HEK293 (cell line): ENCODE measurements at regions not wholly inside any gene's neighbourhood (a gene's known extent, or its start where the extent isn't known, plus 50 kb on each side); places are given as distances from the start of the nearest gene placed in this dataset.

Experiments
- CTCF ChIA-PET: fragments of 350-600 bp; formaldehyde crosslinking; extraction: SDS; loops from one replicate; lab custom pipeline; 2021; ENCODE audit warnings: antibody characterized with exemption; lab: Yijun Ruan, JAX
- POLR2A ChIA-PET: fragments of 300-600 bp; formaldehyde crosslinking; extraction: SDS; loops from one replicate; lab custom pipeline; 2020; ENCODE audit warnings: antibody characterized with exemption, inconsistent platforms; lab: Yijun Ruan, JAX
- H3K27ac ChIP-seq: fragments of 200-500 bp; sonication (Bioruptor generic); 2 replicates; pipeline ENCODE4 v1.5.1; 2014; ENCODE audit warnings: low read depth, low read length, control low read depth, inconsistent platforms; ENCODE audit errors: extremely low read depth
- H3K36me3 ChIP-seq, 2 experiments: fragments of 200-500 bp in 1 of 2; sonication (Bioruptor generic) in 1 of 2; 1 replicate in 1 of 2; 2 replicates in 1 of 2; pipeline ENCODE4 v1.5.1; 2014 to 2017; ENCODE audit warnings: inconsistent platforms in 2 of 2, low read length in 2 of 2; ENCODE audit not compliant: control insufficient read depth in 2 of 2, insufficient read depth in 1 of 2
- H3K4me1 ChIP-seq: fragments of 200-500 bp; sonication (Bioruptor generic); 2 replicates; pipeline ENCODE4 v1.5.1; 2014; ENCODE audit warnings: mild to moderate bottlenecking, low read length, inconsistent platforms; ENCODE audit not compliant: control insufficient read depth, insufficient read depth
- H3K4me3 ChIP-seq: 2 replicates; pipeline ENCODE4 v1.5.1; 2011; ENCODE audit warnings: low read depth, mild to moderate bottlenecking, control low read depth, low read length, moderate library complexity
- H3K9me3 ChIP-seq: fragments of 200-500 bp; sonication (Bioruptor generic); 2 replicates; pipeline ENCODE4 v1.5.1; 2014; ENCODE audit warnings: low read depth, low read length, inconsistent platforms; ENCODE audit not compliant: control insufficient read depth, insufficient read depth
- GLIS2 ChIP-seq: fragments of 450-650 bp; formaldehyde crosslinking; IDR thresholded peaks from 2 replicates; pipeline ENCODE4 v1.5.1; 2016; ENCODE audit warnings: missing biosample characterization, missing genetic modification characterization
- PBX3 ChIP-seq: sonication (generic); formaldehyde crosslinking; IDR thresholded peaks from 2 replicates; pipeline ENCODE4 v1.8.1; 2022; ENCODE audit warnings: mild to moderate bottlenecking, moderate library complexity, missing genetic modification reagents
- PRDM10 ChIP-seq: fragments of 450-650 bp; formaldehyde crosslinking; IDR thresholded peaks from 2 replicates; pipeline ENCODE4 v1.5.1; 2016; ENCODE audit warnings: missing biosample characterization, missing genetic modification characterization
- SETDB1 ChIP-seq: IDR thresholded peaks from one replicate; pipeline ENCODE4 v1.6.1; 2017; ENCODE audit warnings: mild to moderate bottlenecking, low read length, moderate library complexity, mixed read lengths; ENCODE audit not compliant: insufficient read length
- ZBTB1 ChIP-seq: fragments of 450-650 bp; formaldehyde crosslinking; IDR thresholded peaks from 2 replicates; pipeline ENCODE4 v1.5.1; 2016; ENCODE audit warnings: missing biosample characterization, missing genetic modification characterization
- ZBTB20 ChIP-seq: fragments of 450-650 bp; formaldehyde crosslinking; IDR thresholded peaks from 2 replicates; pipeline ENCODE4 v1.5.1; 2016; ENCODE audit warnings: missing biosample characterization, missing genetic modification characterization
- ZBTB21 ChIP-seq: fragments of 450-650 bp; formaldehyde crosslinking; IDR thresholded peaks from 2 replicates; pipeline ENCODE4 v1.5.1; 2017; ENCODE audit warnings: missing biosample characterization, missing genetic modification characterization
- ZBTB8A ChIP-seq: fragments of 450-650 bp; formaldehyde crosslinking; IDR thresholded peaks from 2 replicates; pipeline ENCODE4 v1.5.1; 2016; ENCODE audit warnings: missing biosample characterization, missing genetic modification characterization
- ZFHX2 ChIP-seq: fragments of 450-650 bp; formaldehyde crosslinking; conservative IDR thresholded peaks from 2 replicates; pipeline ENCODE4 v1.5.1; 2016; ENCODE audit warnings: missing biosample characterization, missing genetic modification characterization
- ZNF157 ChIP-seq: fragments of 450-650 bp; formaldehyde crosslinking; IDR thresholded peaks from 2 replicates; pipeline ENCODE4 v1.5.1; 2016; ENCODE audit warnings: missing biosample characterization, missing genetic modification characterization
- ZNF239 ChIP-seq: fragments of 450-650 bp; formaldehyde crosslinking; IDR thresholded peaks from 2 replicates; pipeline ENCODE4 v1.5.1; 2016; ENCODE audit warnings: missing biosample characterization, missing genetic modification characterization
- ZNF274 ChIP-seq, 2 experiments: fragments of 200-500 bp in 1 of 2; fragments of 450-650 bp in 1 of 2; sonication (Bioruptor generic) in 1 of 2; formaldehyde crosslinking in 1 of 2; IDR thresholded peaks; 2 replicates each; pipeline versions ENCODE4 v1.5.1 to v1.6.1; 2014 to 2016; ENCODE audit warnings: borderline replicate concordance in 1 of 2, inconsistent platforms in 1 of 2, low read length in 1 of 2, missing biosample characterization in 1 of 2, missing genetic modification characterization in 1 of 2
- ZNF280D ChIP-seq: fragments of 450-650 bp; formaldehyde crosslinking; IDR thresholded peaks from 2 replicates; pipeline ENCODE4 v1.5.1; 2016; ENCODE audit warnings: missing biosample characterization, missing genetic modification characterization
- ZNF292 ChIP-seq: fragments of 450-650 bp; formaldehyde crosslinking; IDR thresholded peaks from 2 replicates; pipeline ENCODE4 v1.5.1; 2016; ENCODE audit warnings: low read depth, missing biosample characterization, missing genetic modification characterization, borderline replicate concordance
- ZNF518A ChIP-seq: fragments of 450-650 bp; formaldehyde crosslinking; conservative IDR thresholded peaks from 2 replicates; pipeline ENCODE4 v1.5.1; 2016; ENCODE audit warnings: low read depth, missing biosample characterization, missing genetic modification characterization
- ZNF629 ChIP-seq: fragments of 450-650 bp; formaldehyde crosslinking; IDR thresholded peaks from 2 replicates; pipeline ENCODE4 v1.5.1; 2017; ENCODE audit warnings: missing biosample characterization, missing genetic modification characterization
- ZNF707 ChIP-seq: fragments of 450-650 bp; formaldehyde crosslinking; IDR thresholded peaks from 2 replicates; pipeline ENCODE4 v1.5.1; 2016; ENCODE audit warnings: missing biosample characterization, missing genetic modification characterization
- ZNF777 ChIP-seq: fragments of 450-650 bp; formaldehyde crosslinking; IDR thresholded peaks from 2 replicates; pipeline ENCODE4 v1.5.1; 2017; ENCODE audit warnings: missing biosample characterization, missing genetic modification characterization, borderline replicate concordance
- ZNF785 ChIP-seq: fragments of 450-650 bp; formaldehyde crosslinking; IDR thresholded peaks from 2 replicates; pipeline ENCODE4 v1.5.1; 2016; ENCODE audit warnings: missing biosample characterization, missing genetic modification characterization
- TF ChIP-seq, protein P1 (sequence below): fragments of 450-650 bp; formaldehyde crosslinking; IDR thresholded peaks from 2 replicates; pipeline ENCODE4 v1.5.1; 2016; ENCODE audit warnings: missing biosample characterization, missing genetic modification characterization

- TF ChIP-seq, protein P1, sequence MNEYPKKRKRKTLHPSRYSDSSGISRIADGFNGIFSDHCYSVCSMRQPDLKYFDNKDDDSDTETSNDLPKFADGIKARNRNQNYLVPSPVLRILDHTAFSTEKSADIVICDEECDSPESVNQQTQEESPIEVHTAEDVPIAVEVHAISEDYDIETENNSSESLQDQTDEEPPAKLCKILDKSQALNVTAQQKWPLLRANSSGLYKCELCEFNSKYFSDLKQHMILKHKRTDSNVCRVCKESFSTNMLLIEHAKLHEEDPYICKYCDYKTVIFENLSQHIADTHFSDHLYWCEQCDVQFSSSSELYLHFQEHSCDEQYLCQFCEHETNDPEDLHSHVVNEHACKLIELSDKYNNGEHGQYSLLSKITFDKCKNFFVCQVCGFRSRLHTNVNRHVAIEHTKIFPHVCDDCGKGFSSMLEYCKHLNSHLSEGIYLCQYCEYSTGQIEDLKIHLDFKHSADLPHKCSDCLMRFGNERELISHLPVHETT (tag by site-specific recombination): no peak
- TF ChIP-seq ZNF777 (tag by site-specific recombination) (no peak), ZBTB8A (no peak), ZNF274 (IDR thresholded peaks at IDR 0.05; ENCODE audit: low read length) (no peak), ZNF274 (tag by site-specific recombination; IDR thresholded peaks at IDR 0.05; ENCODE audit: borderline replicate concordance) (no peak), ZNF292 (tag by site-specific recombination) (no peak), PBX3 (no peak), ZNF707 (no peak), ZNF518A (tag by site-specific recombination) (no peak), ZNF785 (tag by site-specific recombination) (no peak), ZBTB21 (tag by site-specific recombination) (no peak), GLIS2 (tag by site-specific recombination) (no peak), ZNF239 (tag by site-specific recombination) (no peak), ZNF157 (tag by site-specific recombination) (no peak)
Observed at GRCh38 chr9:105861972-105862371, 167.6 kb downstream of the TMEM38B start (continued).

DNA sequence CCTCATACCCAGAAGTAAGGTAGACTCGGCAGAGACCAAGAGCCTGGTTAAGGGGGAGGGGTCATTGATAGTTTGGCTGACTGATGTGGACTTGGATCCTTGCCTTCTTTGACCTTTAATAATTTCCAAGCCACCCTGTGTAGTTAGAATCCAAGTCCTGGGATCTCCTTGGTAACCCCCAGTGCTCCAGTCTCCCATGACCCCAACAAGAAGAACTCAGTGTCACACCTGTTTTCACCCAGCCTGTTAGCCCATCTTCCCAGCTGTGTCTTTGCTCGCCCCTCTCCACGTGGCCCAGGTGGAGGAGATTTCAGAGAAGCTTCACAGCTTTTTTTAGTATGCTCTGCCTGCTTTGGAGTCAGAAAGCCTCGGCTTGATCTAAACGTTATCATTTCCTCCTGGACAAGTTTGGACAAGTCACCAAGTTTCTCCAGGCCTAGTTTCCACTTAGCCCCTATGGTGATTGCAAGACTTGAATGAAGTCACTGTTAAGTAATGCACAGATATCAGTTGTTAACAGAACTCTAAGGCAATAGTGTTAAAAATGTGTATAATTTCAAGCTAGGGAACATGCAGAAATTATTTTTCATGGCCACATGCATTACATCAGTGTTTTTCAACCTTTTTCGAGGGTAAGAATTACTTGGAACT is 170.0 kb downstream of the TMEM38B start:
- H3K36me3 ChIP-seq: no peaks in the 10 kb centered on the region
- TF ChIP-seq ZFHX2 (tag by site-specific recombination) (no peak), ZBTB20 (tag by site-specific recombination) (peak; percentile 66), ZNF280D (tag by site-specific recombination) (no peak), ZBTB1 (tag by site-specific recombination) (no peak), PRDM10 (tag by site-specific recombination) (peak; percentile 81), ZNF629 (tag by site-specific recombination) (0 out of 2 replicates have a peak, but pooled peaks have one; percentile 15), SETDB1 (peak; percentile 11)

More for the DNA sequence above, 170.0 kb downstream of the TMEM38B start:
- H3K27ac ChIP-seq: no peak overlapping the region
- H3K9me3 ChIP-seq: no peaks in the 10 kb centered on the region
- POLR2A ChIA-PET: no interaction called here
- CTCF ChIA-PET: interaction anchor here (0.8 kb wide), 1 partner anchor 22 kb away, joined by 3 read pairs; no protein-coding TSS in a partner anchor
- no peak overlapping the region for H3K4me3 ChIP-seq
- no peaks in the 10 kb centered on the region for H3K4me1 ChIP-seq
